GM12865 (cell line): ENCODE measurements at regions not wholly inside any gene's neighbourhood (a gene's known extent, or its start where the extent isn't known, plus 50 kb on each side); places are given as distances from the start of the nearest gene placed in this dataset.

Source experiments
- DNase-seq: peaks from one replicate; pipeline ENCODE4 v3.0.0; 2010; ENCODE audit warnings: low read depth
- H3K4me3 ChIP-seq: 2 replicates; pipeline ENCODE4 v1.5.1; 2011; ENCODE audit warnings: mild to moderate bottlenecking, low read depth, low read length, control low read depth
- TF ChIP-seq, protein P1 (sequence below): IDR thresholded peaks from 2 replicates; pipeline ENCODE4 v1.5.1; 2011; ENCODE audit warnings: low read length, control low read depth, low read depth, inconsistent platforms; ENCODE audit not compliant: insufficient read depth; ENCODE audit errors: missing control alignments

DNA sequence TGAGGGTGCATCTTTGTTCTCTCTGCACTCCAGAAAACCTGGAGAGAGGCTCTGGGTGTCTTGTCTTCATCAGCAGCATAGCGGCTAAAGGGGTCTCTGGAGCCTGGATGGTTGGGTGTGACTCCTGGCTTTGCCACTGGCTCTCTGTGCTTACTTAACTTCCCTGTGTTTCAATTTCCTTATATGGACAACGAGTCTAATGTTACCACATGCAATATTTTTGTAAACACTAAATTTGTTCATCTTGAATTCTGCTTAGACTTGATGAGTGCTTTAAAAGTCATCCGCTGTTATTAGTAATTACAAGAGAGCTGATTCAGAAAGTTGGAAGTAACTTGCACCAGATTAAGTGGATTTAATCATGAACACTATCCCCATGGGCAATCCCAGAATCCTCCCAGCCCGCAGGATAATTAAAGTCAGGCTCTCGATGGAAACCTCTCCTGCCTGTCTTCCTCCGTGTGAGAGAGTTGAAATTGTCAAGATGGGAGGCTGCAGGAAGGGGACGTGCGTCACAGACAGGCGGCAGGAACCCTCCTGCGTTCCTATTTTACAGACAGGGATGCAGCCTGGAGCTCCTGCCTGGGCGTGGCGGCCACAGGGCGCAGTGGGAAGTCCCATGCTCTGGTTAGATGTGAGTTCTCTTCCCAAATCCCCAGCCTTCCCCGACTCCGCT is 201.2 kb downstream of the TTC8 start:
- TF ChIP-seq, protein P1, sequence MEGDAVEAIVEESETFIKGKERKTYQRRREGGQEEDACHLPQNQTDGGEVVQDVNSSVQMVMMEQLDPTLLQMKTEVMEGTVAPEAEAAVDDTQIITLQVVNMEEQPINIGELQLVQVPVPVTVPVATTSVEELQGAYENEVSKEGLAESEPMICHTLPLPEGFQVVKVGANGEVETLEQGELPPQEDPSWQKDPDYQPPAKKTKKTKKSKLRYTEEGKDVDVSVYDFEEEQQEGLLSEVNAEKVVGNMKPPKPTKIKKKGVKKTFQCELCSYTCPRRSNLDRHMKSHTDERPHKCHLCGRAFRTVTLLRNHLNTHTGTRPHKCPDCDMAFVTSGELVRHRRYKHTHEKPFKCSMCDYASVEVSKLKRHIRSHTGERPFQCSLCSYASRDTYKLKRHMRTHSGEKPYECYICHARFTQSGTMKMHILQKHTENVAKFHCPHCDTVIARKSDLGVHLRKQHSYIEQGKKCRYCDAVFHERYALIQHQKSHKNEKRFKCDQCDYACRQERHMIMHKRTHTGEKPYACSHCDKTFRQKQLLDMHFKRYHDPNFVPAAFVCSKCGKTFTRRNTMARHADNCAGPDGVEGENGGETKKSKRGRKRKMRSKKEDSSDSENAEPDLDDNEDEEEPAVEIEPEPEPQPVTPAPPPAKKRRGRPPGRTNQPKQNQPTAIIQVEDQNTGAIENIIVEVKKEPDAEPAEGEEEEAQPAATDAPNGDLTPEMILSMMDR: no peak
- H3K4me3 ChIP-seq: no peak overlapping the region
- DNase-seq: no peak

DNA sequence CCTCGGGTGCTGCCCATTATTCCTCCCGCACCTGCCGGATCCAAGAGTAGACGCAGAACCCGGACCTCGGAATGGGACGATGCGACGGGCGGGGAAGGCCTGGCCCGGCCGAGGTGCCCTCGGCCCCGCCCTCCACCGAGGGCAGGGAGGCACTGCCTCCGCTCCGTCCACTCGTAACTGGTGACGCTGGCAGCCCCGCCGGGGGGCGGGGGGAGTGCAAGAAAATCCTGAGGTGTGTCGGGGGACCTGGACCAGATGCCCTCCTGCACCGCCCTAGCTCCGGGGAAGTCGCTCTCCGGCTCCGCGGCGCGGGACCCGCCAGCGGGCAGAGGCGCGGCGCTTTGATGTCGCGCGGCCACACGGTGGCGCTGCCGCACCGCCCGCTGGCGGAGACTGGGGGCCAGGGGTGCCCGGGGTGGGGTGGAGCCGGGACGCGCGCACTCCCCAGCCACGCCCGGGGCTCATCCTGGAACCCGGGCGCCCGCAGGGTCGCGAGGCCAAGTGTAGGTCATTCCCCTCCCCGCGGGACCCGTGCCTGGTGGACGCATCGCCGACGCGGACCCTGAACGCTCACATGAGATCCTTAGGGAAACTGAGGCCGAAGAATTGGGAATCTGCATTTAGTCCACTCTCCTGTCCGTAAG is 202.8 kb downstream of the TTC8 start:
- TF ChIP-seq, protein P1: peak; percentile 74
- H3K4me3 ChIP-seq: peak overlapping the region; percentile 72
- peak; percentile 68 for DNase-seq

DNA sequence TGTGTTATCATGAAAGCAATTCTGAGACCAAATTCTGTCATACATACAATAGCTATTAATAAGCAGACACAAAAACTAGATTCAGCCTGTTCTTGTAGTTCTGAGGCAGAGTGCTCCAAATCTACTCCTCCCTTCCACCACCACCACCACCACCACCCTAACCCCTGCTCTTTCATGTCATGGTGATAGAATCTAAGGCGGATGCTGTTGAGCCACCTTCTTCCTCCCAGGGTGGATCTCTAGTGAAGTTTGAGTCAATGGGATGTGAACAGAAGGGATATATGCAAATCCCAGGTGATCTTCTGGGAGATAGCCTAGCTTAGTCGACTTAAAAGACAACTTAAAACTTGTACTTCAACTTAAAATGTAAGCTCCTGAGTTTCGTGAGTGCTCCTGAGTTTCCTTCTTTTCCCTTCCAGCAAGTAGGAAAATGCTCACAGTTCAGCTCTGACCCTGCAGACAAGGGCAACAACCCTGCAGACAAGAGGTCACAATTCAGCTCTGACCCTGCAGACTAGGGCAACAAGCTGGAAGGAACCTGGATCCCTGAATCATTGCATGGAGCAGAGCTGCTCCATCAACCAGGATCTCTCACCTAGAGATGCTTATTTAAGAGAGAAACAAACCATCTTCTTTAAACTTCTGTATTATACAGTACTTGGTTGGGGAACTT is 204.1 kb downstream of the TTC8 start:
- no peak overlapping the region for H3K4me3 ChIP-seq
- no peak for DNase-seq

DNA sequence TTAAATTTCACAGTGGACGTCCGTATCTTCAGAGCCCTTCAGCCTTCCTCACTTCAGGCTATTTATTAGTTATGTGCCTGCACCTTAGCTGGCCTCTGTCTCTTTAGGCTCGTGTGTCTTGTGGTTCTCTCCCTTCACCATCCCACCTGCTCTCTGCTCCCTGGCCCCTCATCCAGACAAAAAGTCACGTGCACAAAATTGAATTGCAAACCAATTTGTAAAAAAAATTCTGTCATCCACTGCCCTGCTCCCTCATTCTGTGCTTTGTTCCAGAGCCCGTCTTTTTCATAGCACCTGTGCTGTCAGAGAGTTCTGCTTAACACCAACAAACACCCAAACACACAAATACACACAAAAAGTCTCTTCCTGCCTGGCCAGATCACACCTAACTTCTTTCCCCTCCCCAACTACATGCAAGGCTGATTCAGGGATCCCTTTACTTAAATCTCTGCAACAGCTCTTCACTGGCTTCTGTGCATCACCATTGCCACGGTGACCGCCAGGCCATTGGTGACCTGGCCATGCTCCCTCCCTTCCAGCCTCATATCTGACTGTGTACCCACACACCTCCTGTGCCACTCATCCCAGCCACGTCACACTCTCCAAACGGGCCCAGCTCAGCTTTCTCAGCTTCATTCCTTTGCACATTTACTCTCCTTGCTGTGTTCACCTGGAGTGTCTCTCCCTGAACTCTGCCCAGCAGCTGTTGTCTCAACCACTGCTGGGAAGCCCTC is 205.7 kb downstream of the TTC8 start:
- H3K4me3 ChIP-seq: no peak overlapping the region
- TF ChIP-seq, protein P1: no peak
- DNase-seq: no peak

More for the DNA sequence above, 204.1 kb downstream of the TTC8 start:
- TF ChIP-seq, protein P1: no peak

DNA sequence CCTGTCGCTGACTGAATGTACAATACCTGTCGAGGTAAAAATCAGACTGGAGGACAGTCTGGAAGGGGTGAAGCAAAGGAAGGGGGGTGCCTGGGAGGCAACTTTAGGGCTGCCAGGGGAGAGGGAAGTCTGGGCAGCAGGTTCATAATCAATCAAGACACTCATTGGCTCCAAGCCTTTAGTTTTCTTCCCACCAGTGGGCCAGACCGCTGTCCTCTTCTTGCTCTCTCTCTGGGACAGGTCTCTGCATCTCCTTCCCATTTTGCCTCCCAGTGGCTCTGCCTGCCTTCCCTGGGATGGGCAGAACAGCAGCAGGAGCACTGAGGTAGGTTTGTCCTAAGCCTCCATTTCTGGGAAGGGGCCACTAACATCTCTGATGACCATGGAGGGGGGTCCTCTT is 206.5 kb downstream of the TTC8 start:
- DNase-seq: no peak
- no peak overlapping the region for H3K4me3 ChIP-seq
- TF ChIP-seq, protein P1: no peak

DNA sequence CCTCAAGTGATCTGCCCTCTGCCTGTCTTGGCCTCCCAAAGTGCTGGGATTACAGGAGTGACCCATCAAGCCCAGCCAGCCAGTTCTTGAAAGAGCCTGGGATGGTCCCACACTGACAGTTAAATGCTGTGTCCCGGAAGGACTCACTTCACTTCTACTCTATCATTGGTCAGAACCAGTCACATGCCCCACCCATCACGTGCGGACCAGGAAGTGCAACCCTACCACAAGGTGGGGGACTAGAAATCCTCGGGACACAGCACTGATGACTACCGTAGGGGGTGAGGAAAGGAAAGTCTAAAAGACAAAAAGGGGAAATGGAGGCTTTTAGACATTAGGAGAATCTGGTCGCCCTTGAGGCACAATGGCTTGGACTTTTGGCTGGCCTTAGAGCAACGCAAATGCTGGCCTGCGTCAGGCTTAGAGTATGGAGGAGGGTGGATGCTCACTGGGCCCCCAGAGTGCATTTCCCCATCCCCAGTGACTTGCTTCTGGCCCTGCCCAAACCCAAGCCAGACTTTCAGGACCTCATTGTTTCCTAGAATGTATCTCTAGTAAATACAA is 207.7 kb downstream of the TTC8 start:
- no peak overlapping the region for H3K4me3 ChIP-seq
- TF ChIP-seq, protein P1: no peak
- DNase-seq: peak; percentile 11
